Mesenchymal stem cell (in vitro differentiated cells and primary cell): ENCODE measurements at regions not wholly inside any gene's neighbourhood (a gene's known extent, or its start where the extent isn't known, plus 50 kb on each side); places are given as distances from the start of the nearest gene placed in this dataset.

Experiments
- DNase-seq: peaks from one replicate; pipeline ENCODE4 v3.0.0-alpha.2; 2013
- H2AFZ ChIP-seq: one replicate; pipeline ENCODE4 v1.6.1; 2013; ENCODE audit warnings: low read depth, mild to moderate bottlenecking, control low read depth, inconsistent platforms, low read length, moderate library complexity
- H2AK5ac ChIP-seq: 2 replicates; pipeline ENCODE4 v1.6.1; 2013; ENCODE audit warnings: low read length, moderate library complexity, mild to moderate bottlenecking, inconsistent platforms; ENCODE audit not compliant: severe bottlenecking
- H2BK120ac ChIP-seq: one replicate; pipeline ENCODE4 v1.6.1; 2013; ENCODE audit warnings: low read depth, mild to moderate bottlenecking, inconsistent platforms, low read length, moderate library complexity
- H2BK12ac ChIP-seq, 2 experiments: one replicate each; pipeline ENCODE4 v1.6.1; 2013; ENCODE audit warnings: inconsistent platforms in 2 of 2, low read length in 2 of 2, mild to moderate bottlenecking in 2 of 2, moderate library complexity in 2 of 2, control low read depth in 1 of 2
- H2BK15ac ChIP-seq: one replicate; pipeline ENCODE4 v1.6.1; 2013; ENCODE audit warnings: mild to moderate bottlenecking, low read depth, inconsistent platforms; ENCODE audit not compliant: poor library complexity, severe bottlenecking
- H2BK5ac ChIP-seq: 2 replicates; pipeline ENCODE4 v1.6.1; 2013; ENCODE audit warnings: low read depth, mild to moderate bottlenecking, low read length, control low read depth, inconsistent platforms; ENCODE audit not compliant: poor library complexity, severe bottlenecking
- H3K14ac ChIP-seq, 2 experiments: one replicate each; pipeline ENCODE4 v1.6.1; 2013; ENCODE audit warnings: inconsistent platforms in 2 of 2, low read length in 2 of 2, control low read depth in 1 of 2, mild to moderate bottlenecking in 1 of 2, moderate library complexity in 1 of 2
- H3K18ac ChIP-seq, 2 experiments: one replicate each; pipeline ENCODE4 v1.6.1; 2013; ENCODE audit warnings: inconsistent platforms in 2 of 2, low read length in 2 of 2, control low read depth in 1 of 2, low read depth in 1 of 2, mild to moderate bottlenecking in 1 of 2
- H3K23ac ChIP-seq, 2 experiments: one replicate each; pipeline ENCODE4 v1.6.1; 2013; ENCODE audit warnings: inconsistent platforms in 2 of 2, low read length in 2 of 2, mild to moderate bottlenecking in 2 of 2, moderate library complexity in 2 of 2, control low read depth in 1 of 2
- H3K27ac ChIP-seq: 2 replicates; pipeline ENCODE4 v1.5.1; 2013; ENCODE audit warnings: mild to moderate bottlenecking, moderate library complexity, low read length, control low read depth, inconsistent platforms; ENCODE audit not compliant: poor library complexity, severe bottlenecking
- H3K27me3 ChIP-seq, 2 experiments: 2 replicates each; pipeline versions ENCODE4 v1.6.1 to v1.7.0; 2013; ENCODE audit warnings: low read length in 2 of 2, mild to moderate bottlenecking in 2 of 2, moderate library complexity in 2 of 2, control low read depth in 1 of 2, inconsistent platforms in 1 of 2; ENCODE audit not compliant: control insufficient read depth in 1 of 2, insufficient read depth in 1 of 2
- H3K36me3 ChIP-seq, 2 experiments: 2 replicates each; pipeline versions ENCODE4 v1.6.1 to v1.7.0; 2013; ENCODE audit warnings: low read length in 2 of 2, control low read depth in 1 of 2, inconsistent platforms in 1 of 2, low read depth in 1 of 2, mild to moderate bottlenecking in 1 of 2; ENCODE audit not compliant: insufficient read depth in 2 of 2, control insufficient read depth in 1 of 2
- H3K4ac ChIP-seq, 2 experiments: one replicate each; pipeline ENCODE4 v1.6.1; 2013; ENCODE audit warnings: inconsistent platforms in 2 of 2, low read length in 2 of 2, mild to moderate bottlenecking in 2 of 2, moderate library complexity in 2 of 2, control low read depth in 1 of 2, low read depth in 1 of 2
- H3K4me1 ChIP-seq: 2 replicates; pipeline ENCODE4 v1.6.1; 2013; ENCODE audit warnings: low read depth, low read length, control low read depth; ENCODE audit not compliant: control insufficient read depth, insufficient read depth
- H3K4me2 ChIP-seq: 2 replicates; pipeline ENCODE4 v1.6.1; 2013; ENCODE audit warnings: low read length, mild to moderate bottlenecking, inconsistent platforms; ENCODE audit not compliant: poor library complexity, severe bottlenecking
- H3K4me3 ChIP-seq, 2 experiments: 2 replicates each; pipeline versions ENCODE4 v1.5.1 to v1.7.0; 2013; ENCODE audit warnings: low read length in 2 of 2, mild to moderate bottlenecking in 2 of 2, control low read depth in 1 of 2, low read depth in 1 of 2; ENCODE audit not compliant: insufficient read depth in 1 of 2
- H3K79me1 ChIP-seq: replicated peaks from 2 replicates; pipeline ENCODE4 v1.6.1; 2013; ENCODE audit warnings: mild to moderate bottlenecking, control low read depth, low read length, inconsistent platforms; ENCODE audit not compliant: poor library complexity, severe bottlenecking
- H3K9ac ChIP-seq: 2 replicates; pipeline ENCODE4 v1.7.0; 2013; ENCODE audit warnings: mild to moderate bottlenecking, low read length, moderate library complexity
- H3K9me3 ChIP-seq: 2 replicates; pipeline ENCODE4 v1.7.0; 2013; ENCODE audit warnings: mild to moderate bottlenecking, low read length; ENCODE audit not compliant: control insufficient read depth
- H4K8ac ChIP-seq: one replicate; pipeline ENCODE4 v1.6.1; 2013; ENCODE audit warnings: inconsistent platforms, mild to moderate bottlenecking, low read length, moderate library complexity
- H4K91ac ChIP-seq: one replicate; pipeline ENCODE4 v1.6.1; 2013; ENCODE audit warnings: mild to moderate bottlenecking, low read length, inconsistent platforms
- WGBS: methylation state at CpG from one replicate; pipeline ENCODE4 v1.1.7; 2013; ENCODE audit warnings: mixed read lengths; 5-methylcytosine and 5-hydroxymethylcytosine counted together

GRCh38 chr13:67932991-67933390 lies 702.9 kb upstream of the PCDH9 start:
- Histone ChIP-seq H3K9ac (no peak overlapping the region), H3K18ac (no peak overlapping the region), H2BK12ac (no peak overlapping the region), H2BK5ac (no peak overlapping the region), H3K36me3 (no peaks in the 10 kb centered on the region), H2AFZ (no peak overlapping the region), H2BK120ac (no peak overlapping the region), H3K4me3 (no peak overlapping the region), H2BK15ac (no peak overlapping the region), H3K4me2 (no peak overlapping the region), H3K27ac (no peak overlapping the region), H3K14ac (no peak overlapping the region), H4K8ac (no peak overlapping the region), H2AK5ac (no peak overlapping the region), H3K4ac (no peak overlapping the region), H3K27me3 (no peaks in the 10 kb centered on the region), H4K91ac (no peak overlapping the region), H3K79me1 (no peaks in the 10 kb centered on the region), H3K9me3 (no peaks in the 10 kb centered on the region), H3K4me1 (no peaks in the 10 kb centered on the region), H3K23ac (no peak overlapping the region)
- whole genome bisulfite sequencing, result 86% methylated on average over 5 of the region's 5 CpGs
- DNase-seq, result no peak

- H3K27ac ChIP-seq, result no peak overlapping the region
- no peaks in the 10 kb centered on the region for H3K27me3 ChIP-seq
Observed at GRCh38 chr13:67917291-67917987, 687.3 kb upstream of the PCDH9 start.

GRCh38 chr13:67916650-67917049 lies 686.5 kb upstream of the PCDH9 start:
- Histone ChIP-seq H2AFZ (no peak overlapping the region), H2AK5ac (no peak overlapping the region), H3K36me3 (no peaks in the 10 kb centered on the region), H3K23ac (no peak overlapping the region), H2BK5ac (no peak overlapping the region), H3K9me3 (peaks cover 8% of the 10 kb centered on the region), H3K27me3 (no peaks in the 10 kb centered on the region), H4K8ac (no peak overlapping the region), H3K14ac (no peak overlapping the region), H3K4me1 (no peaks in the 10 kb centered on the region), H3K4me3 (no peak overlapping the region), H2BK120ac (no peak overlapping the region), H3K18ac (no peak overlapping the region), H3K4ac (no peak overlapping the region), H4K91ac (no peak overlapping the region), H3K9ac (no peak overlapping the region), H3K4me2 (no peak overlapping the region), H2BK12ac (no peak overlapping the region), H3K27ac (no peak overlapping the region), H2BK15ac (no peak overlapping the region), H3K79me1 (no peaks in the 10 kb centered on the region)
- no peak for DNase-seq
- 97% methylated on average over 1 of the region's 1 CpG for WGBS

More at GRCh38 chr13:67917291-67917987, 687.3 kb upstream of the PCDH9 start:
- Histone ChIP-seq H3K9me3 (peaks cover 8% of the 10 kb centered on the region), H3K14ac (no peak overlapping the region), H2BK15ac (no peak overlapping the region), H2AFZ (no peak overlapping the region), H3K36me3 (no peaks in the 10 kb centered on the region), H3K4me3 (no peak overlapping the region), H2BK12ac (no peak overlapping the region), H3K4me2 (no peak overlapping the region), H2BK5ac (no peak overlapping the region), H3K4me1 (no peaks in the 10 kb centered on the region), H3K23ac (no peak overlapping the region), H3K4ac (no peak overlapping the region), H2AK5ac (no peak overlapping the region), H3K79me1 (no peaks in the 10 kb centered on the region), H2BK120ac (no peak overlapping the region), H3K18ac (no peak overlapping the region), H4K91ac (no peak overlapping the region), H4K8ac (no peak overlapping the region), H3K9ac (no peak overlapping the region)
- 80% methylated on average over 3 of the region's 5 CpGs for WGBS
- no peak for DNase-seq

GRCh38 chr13:67914535-67914934 lies 684.4 kb upstream of the PCDH9 start:
- H3K14ac ChIP-seq, result no peak overlapping the region
- no peaks in the 10 kb centered on the region for H3K79me1 ChIP-seq
- H2AFZ ChIP-seq, result no peak overlapping the region
- no peaks in the 10 kb centered on the region for H3K4me1 ChIP-seq
- H2BK12ac ChIP-seq, result no peak overlapping the region
- no peak overlapping the region for H2BK15ac ChIP-seq
- H2AK5ac ChIP-seq, result no peak overlapping the region
- H3K23ac ChIP-seq, result no peak overlapping the region
- no peak overlapping the region for H3K27ac ChIP-seq
- H3K27me3 ChIP-seq, result no peaks in the 10 kb centered on the region
- H3K9ac ChIP-seq, result no peak overlapping the region
- no peak overlapping the region for H3K4ac ChIP-seq
- DNase-seq, result no peak
- WGBS, result 97% methylated on average over 27 of the region's 27 CpGs
- H4K8ac ChIP-seq, result no peak overlapping the region
- H2BK5ac ChIP-seq, result no peak overlapping the region
- H3K9me3 ChIP-seq, result peaks cover 6% of the 10 kb centered on the region
- no peak overlapping the region for H2BK120ac ChIP-seq
- no peak overlapping the region for H3K18ac ChIP-seq
- H3K4me2 ChIP-seq, result no peak overlapping the region
- H3K4me3 ChIP-seq, result no peak overlapping the region
- no peaks in the 10 kb centered on the region for H3K36me3 ChIP-seq
- H4K91ac ChIP-seq, result no peak overlapping the region
